ENCODE measurements at regions not wholly inside any gene's neighbourhood (a gene's known extent, or its start where the extent isn't known, plus 50 kb on each side); places are given as distances from the start of the nearest gene placed in this dataset.

GRCh38 chr2:62596061-62596921 lies 90.3 kb upstream of the TMEM17 start:
- DNase-seq, result no peak

- DNase-seq, result no peak
Measured at GRCh38 chr2:62595474-62595873, 89.5 kb upstream of the TMEM17 start.

GRCh38 chr2:62593825-62594224 lies 87.8 kb upstream of the TMEM17 start:
- no peak for DNase-seq

GRCh38 chr2:62591491-62591890 lies 85.5 kb upstream of the TMEM17 start:
- DNase-seq, result no peak

GRCh38 chr2:62589691-62590356 lies 83.8 kb upstream of the TMEM17 start:
- peak in 18 of 51 donors; percentile 3 to 60 (median 16) for DNase-seq

- no peak for DNase-seq
Measured at GRCh38 chr2:62587592-62587991, 81.6 kb upstream of the TMEM17 start.

- peak in 2 of 51 donors; percentile 1 to 11 for DNase-seq
Measured at GRCh38 chr2:62586981-62587380, 81.0 kb upstream of the TMEM17 start.

GRCh38 chr2:62578803-62579640 lies 73.0 kb upstream of the TMEM17 start:
- DNase-seq, result no peak

GRCh38 chr2:62577994-62578781 lies 72.2 kb upstream of the TMEM17 start:
- no peak for DNase-seq

- no peak for DNase-seq
Measured at GRCh38 chr2:62576276-62576939, 70.4 kb upstream of the TMEM17 start.

- no peak for DNase-seq
Measured at GRCh38 chr2:62573936-62574335, 67.9 kb upstream of the TMEM17 start.

GRCh38 chr2:62573137-62573731 lies 67.2 kb upstream of the TMEM17 start:
- DNase-seq, result no peak

- peak in 13 of 51 donors; percentile 2 to 38 (median 10) for DNase-seq
Measured at GRCh38 chr2:62570861-62571698, 65.1 kb upstream of the TMEM17 start.

GRCh38 chr2:62569907-62570841 lies 64.2 kb upstream of the TMEM17 start:
- no peak for DNase-seq

GRCh38 chr2:62568983-62569837 lies 63.2 kb upstream of the TMEM17 start:
- DNase-seq, result no peak

- DNase-seq, result no peak
Measured at GRCh38 chr2:62568074-62568473, 62.1 kb upstream of the TMEM17 start.

GRCh38 chr2:62567669-62568068 lies 61.7 kb upstream of the TMEM17 start:
- DNase-seq, result no peak
